ENCODE measurements at regions not wholly inside any gene's neighbourhood (a gene's known extent, or its start where the extent isn't known, plus 50 kb on each side); places are given as distances from the start of the nearest gene placed in this dataset.

DNA sequence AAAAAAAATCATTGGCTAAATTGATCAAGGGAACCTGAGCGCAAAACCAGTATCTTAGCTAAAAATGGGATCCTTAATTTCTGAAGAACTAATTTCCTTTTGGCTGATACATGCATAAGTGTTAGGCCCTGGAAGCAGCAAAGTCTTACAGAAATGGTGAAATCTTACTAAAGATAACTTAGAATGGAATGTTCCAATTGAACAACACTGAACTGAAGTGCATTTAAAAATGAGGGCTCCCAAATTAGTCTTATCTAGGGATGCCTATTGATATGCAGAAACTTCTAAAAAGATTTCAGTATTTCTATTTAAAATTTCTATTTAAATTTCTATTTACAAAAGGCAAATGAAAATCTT, 120.7 kb upstream of the BANK1 start:
- intact Hi-C loops (cut with DNase I; ENCODE audit: low total_unique reads) = no loop called here
- TF ChIP-seq EP300 (IDR thresholded peaks at IDR 0.05) (no peak), POLR2A (IDR thresholded peaks at IDR 0.05) (no peak), POLR2AphosphoS5 (IDR thresholded peaks at IDR 0.05) (no peak)
- TF ChIP-seq, protein P1, sequence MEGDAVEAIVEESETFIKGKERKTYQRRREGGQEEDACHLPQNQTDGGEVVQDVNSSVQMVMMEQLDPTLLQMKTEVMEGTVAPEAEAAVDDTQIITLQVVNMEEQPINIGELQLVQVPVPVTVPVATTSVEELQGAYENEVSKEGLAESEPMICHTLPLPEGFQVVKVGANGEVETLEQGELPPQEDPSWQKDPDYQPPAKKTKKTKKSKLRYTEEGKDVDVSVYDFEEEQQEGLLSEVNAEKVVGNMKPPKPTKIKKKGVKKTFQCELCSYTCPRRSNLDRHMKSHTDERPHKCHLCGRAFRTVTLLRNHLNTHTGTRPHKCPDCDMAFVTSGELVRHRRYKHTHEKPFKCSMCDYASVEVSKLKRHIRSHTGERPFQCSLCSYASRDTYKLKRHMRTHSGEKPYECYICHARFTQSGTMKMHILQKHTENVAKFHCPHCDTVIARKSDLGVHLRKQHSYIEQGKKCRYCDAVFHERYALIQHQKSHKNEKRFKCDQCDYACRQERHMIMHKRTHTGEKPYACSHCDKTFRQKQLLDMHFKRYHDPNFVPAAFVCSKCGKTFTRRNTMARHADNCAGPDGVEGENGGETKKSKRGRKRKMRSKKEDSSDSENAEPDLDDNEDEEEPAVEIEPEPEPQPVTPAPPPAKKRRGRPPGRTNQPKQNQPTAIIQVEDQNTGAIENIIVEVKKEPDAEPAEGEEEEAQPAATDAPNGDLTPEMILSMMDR (IDR thresholded peaks at IDR 0.05) = no peak
- Histone ChIP-seq H3K4me3 (no peak overlapping the region), H3K27ac (no peak overlapping the region), H3K27me3 (no peaks in the 10 kb centered on the region), H3K9me3 (peaks cover 0 to 12% (median 3%) of the 10 kb centered on the region in 4 donors), H3K36me3 (no peaks in the 10 kb centered on the region), H3K4me1 (no peaks in the 10 kb centered on the region)
- no peak for DNase-seq
- WGBS, 5 donors = 94 to 99% (median 97%) methylated on average over 1 of the region's 1 CpG

DNA sequence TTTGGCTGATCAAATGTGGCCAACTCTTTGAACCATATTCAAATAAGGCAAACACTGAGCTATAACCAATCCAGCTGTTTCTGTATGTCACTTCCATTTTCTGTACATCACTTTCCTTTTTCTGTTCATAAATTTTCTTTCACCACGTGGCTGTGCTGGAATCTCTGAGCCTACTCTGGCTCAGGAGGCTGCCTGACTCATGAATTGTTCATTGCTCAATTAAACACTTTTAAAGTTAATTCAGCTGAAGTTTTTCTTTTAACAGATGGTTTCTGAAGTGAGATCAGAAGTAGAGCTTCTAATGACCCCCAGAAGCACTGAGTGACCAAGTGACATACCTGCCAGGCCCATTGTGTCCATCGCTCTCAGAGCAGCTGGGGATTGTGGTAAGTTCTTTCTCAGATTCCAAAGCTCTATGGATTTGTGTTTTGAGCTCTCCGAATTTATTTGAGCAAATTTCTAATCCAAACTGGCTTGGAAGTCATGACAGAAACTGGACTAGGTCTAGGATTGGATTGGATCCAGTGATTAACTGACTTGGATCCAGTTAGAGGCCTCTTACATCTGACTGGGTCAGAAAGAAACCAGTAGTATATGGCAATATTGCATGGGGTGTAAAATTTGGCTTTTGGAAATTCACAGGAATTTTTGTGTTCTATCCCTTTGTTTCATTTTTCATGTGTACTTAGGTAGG, 121.2 kb upstream of the BANK1 start:
- H3K27me3 ChIP-seq = no peaks in the 10 kb centered on the region
- H3K36me3 ChIP-seq = no peaks in the 10 kb centered on the region
- H3K27ac ChIP-seq = no peak overlapping the region
- H3K4me3 ChIP-seq = no peak overlapping the region
- DNase-seq = no peak
- H3K4me1 ChIP-seq = no peaks in the 10 kb centered on the region
- TF ChIP-seq POLR2AphosphoS5 (IDR thresholded peaks at IDR 0.05) (no peak), EP300 (IDR thresholded peaks at IDR 0.05) (no peak)
- TF ChIP-seq, protein P1 (IDR thresholded peaks at IDR 0.05) = no peak
- 72 to 82% (median 78%) methylated on average over 3 of the region's 3 CpGs for whole genome bisulfite sequencing, 5 donors
- intact Hi-C loops (cut with DNase I; ENCODE audit: low total_unique reads) = no loop called here
- peaks cover 0 to 10% (median 2%) of the 10 kb centered on the region in 4 donors for H3K9me3 ChIP-seq

DNA sequence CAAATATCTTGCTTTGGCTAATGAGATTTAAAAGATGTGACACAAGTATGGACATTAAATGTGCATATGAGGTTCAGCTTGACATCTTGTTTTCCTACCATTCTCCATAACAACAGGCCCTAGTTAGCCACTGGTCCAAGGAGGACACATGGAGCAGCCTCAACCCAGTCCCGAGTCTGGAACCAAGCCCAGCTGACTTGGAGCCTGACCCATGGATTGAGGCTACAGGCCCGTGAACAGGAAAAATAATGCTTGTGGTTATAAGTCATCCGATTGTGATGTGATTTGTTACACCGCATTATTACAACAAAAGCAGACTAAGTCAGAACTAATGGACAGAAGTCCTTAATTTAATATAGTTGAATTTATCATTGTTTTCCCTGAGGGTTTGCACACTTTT, 123.2 kb upstream of the BANK1 start:
- no peak for DNase-seq
- intact Hi-C loops (cut with DNase I; ENCODE audit: low total_unique reads) = no loop called here
- TF ChIP-seq, protein P1 (IDR thresholded peaks at IDR 0.05) = no peak
- TF ChIP-seq POLR2AphosphoS5 (IDR thresholded peaks at IDR 0.05) = no peak
- TF ChIP-seq EP300 (IDR thresholded peaks at IDR 0.05) = no peak
- no peak for TF ChIP-seq POLR2A (IDR thresholded peaks at IDR 0.05)

DNA sequence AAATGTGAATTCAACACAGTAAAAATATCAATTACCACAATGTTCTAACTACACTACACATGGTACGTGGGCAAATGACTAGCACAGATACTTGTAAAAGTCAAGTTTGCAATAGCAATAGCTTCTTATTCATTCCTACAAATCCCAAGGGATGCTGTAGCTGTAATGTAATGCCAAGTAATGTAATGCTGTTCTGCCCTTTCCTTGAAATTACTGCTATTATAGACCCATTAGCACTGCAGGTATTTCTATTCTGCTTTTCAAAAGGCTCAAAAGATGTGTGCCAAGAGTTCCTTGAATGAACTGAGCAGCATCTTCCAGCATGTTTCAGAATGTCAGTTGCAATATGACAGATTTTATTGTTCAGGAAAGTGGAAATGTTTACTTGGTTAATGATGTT, 129.9 kb upstream of the BANK1 start:
- Histone ChIP-seq H3K4me3 (no peak overlapping the region), H3K4me1 (no peaks in the 10 kb centered on the region), H3K27me3 (no peaks in the 10 kb centered on the region), H3K36me3 (no peaks in the 10 kb centered on the region), H3K27ac (no peak overlapping the region), H3K9me3 (no peaks in the 10 kb centered on the region)
- no peak for DNase-seq
- intact Hi-C loops (cut with DNase I; ENCODE audit: low total_unique reads) = no loop called here
- TF ChIP-seq EP300 (IDR thresholded peaks at IDR 0.05) = no peak
- TF ChIP-seq POLR2AphosphoS5 (IDR thresholded peaks at IDR 0.05) = no peak
- 0 to 43% (median 35%) methylated on average over 1 of the region's 1 CpG for WGBS, 5 donors

More for the DNA sequence above, 123.2 kb upstream of the BANK1 start:
- Histone ChIP-seq H3K27me3 (no peaks in the 10 kb centered on the region), H3K9me3 (no peaks in the 10 kb centered on the region), H3K27ac (no peak overlapping the region), H3K4me1 (no peaks in the 10 kb centered on the region), H3K4me3 (no peak overlapping the region), H3K36me3 (no peaks in the 10 kb centered on the region)
- WGBS, 5 donors = 80 to 83% (median 82%) methylated on average over 4 of the region's 4 CpGs

DNA sequence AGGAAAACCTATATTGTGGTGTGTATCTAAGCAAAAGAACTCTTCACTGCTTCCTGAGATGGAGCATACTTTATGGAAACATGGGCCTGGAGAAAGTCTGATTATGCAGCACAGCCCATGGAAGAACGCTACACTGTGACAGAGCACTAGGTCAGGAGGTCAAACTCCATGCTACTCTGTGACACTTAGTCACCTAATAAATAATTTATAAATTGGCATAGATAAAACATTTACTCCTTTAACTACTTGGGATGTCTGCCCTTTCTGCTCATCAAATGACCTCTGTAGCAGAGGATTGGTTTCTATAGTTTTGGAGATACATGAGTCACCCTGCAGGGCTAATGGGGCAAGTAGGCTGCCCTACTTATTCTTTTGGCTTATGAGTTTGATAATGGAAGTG, 134.7 kb upstream of the BANK1 start:
- H3K4me1 ChIP-seq = no peaks in the 10 kb centered on the region
- WGBS, 5 donors = 83 to 89% (median 84%) methylated on average over 1 of the region's 1 CpG
- no peaks in the 10 kb centered on the region for H3K27me3 ChIP-seq
- H3K4me3 ChIP-seq = no peak overlapping the region
- no peaks in the 10 kb centered on the region for H3K9me3 ChIP-seq
- TF ChIP-seq POLR2AphosphoS5 (IDR thresholded peaks at IDR 0.05) (no peak), POLR2A (IDR thresholded peaks at IDR 0.05) (no peak)
- TF ChIP-seq, protein P1 (IDR thresholded peaks at IDR 0.05) = no peak
- H3K27ac ChIP-seq = no peak overlapping the region
- no peak for DNase-seq
- intact Hi-C loops (cut with DNase I; ENCODE audit: low total_unique reads) = no loop called here
- no peaks in the 10 kb centered on the region for H3K36me3 ChIP-seq
